LNCaP clone FGC (cell line): ENCODE measurements at regions not wholly inside any gene's neighbourhood (a gene's known extent, or its start where the extent isn't known, plus 50 kb on each side); places are given as distances from the start of the nearest gene placed in this dataset.

ENCODE experiments used
- DNase-seq: peaks from one replicate; pipeline ENCODE4 v3.0.0-alpha.2; 2011; ENCODE audit warnings: low read depth
- H3K4me3 ChIP-seq: 2 replicates; pipeline ENCODE4 v1.5.1; 2011; ENCODE audit warnings: mild to moderate bottlenecking, low read depth, low read length, control low read depth
- CTCF ChIP-seq: IDR thresholded peaks from 2 replicates; pipeline ENCODE4 v1.5.1; 2012; ENCODE audit warnings: mild to moderate bottlenecking; ENCODE audit not compliant: control insufficient read depth, insufficient read depth; ENCODE audit errors: extremely low read depth

- no peak for DNase-seq
- TF ChIP-seq CTCF = no peak
- no peak overlapping the region for H3K4me3 ChIP-seq
Measured at GRCh38 chr1:55926906-55927471, 652.4 kb downstream of the PLPP3 start.

- DNase-seq = no peak
- TF ChIP-seq CTCF = no peak
Measured at GRCh38 chr1:55916907-55917306, 662.5 kb downstream of the PLPP3 start.

GRCh38 chr1:55916481-55916880 is 662.9 kb downstream of the PLPP3 start:
- no peak overlapping the region for H3K4me3 ChIP-seq
- no peak for DNase-seq
- no peak for TF ChIP-seq CTCF

More at GRCh38 chr1:55916907-55917306, 662.5 kb downstream of the PLPP3 start:
- H3K4me3 ChIP-seq = no peak overlapping the region

- no peak for DNase-seq
- TF ChIP-seq CTCF = no peak
- no peak overlapping the region for H3K4me3 ChIP-seq
Measured at GRCh38 chr1:55913565-55913964, 665.8 kb downstream of the PLPP3 start.

- no peak for DNase-seq
- no peak overlapping the region for H3K4me3 ChIP-seq
- no peak for TF ChIP-seq CTCF
Measured at GRCh38 chr1:55912438-55912837, 666.9 kb downstream of the PLPP3 start.

- H3K4me3 ChIP-seq = no peak overlapping the region
- no peak for TF ChIP-seq CTCF
- DNase-seq = no peak
Measured at GRCh38 chr1:55904541-55904940, 674.8 kb downstream of the PLPP3 start.

GRCh38 chr1:55898181-55898580 is 681.2 kb downstream of the PLPP3 start:
- DNase-seq = no peak
- no peak overlapping the region for H3K4me3 ChIP-seq
- TF ChIP-seq CTCF = no peak
